H1 (cell line): ENCODE measurements at regions not wholly inside any gene's neighbourhood (a gene's known extent, or its start where the extent isn't known, plus 50 kb on each side); places are given as distances from the start of the nearest gene placed in this dataset.

Source experiments
- ATF2 ChIP-seq: IDR thresholded peaks from 2 replicates; pipeline ENCODE4 v1.6.1; 2012; ENCODE audit warnings: low read length, inconsistent platforms
- ATF3 ChIP-seq: IDR thresholded peaks from 2 replicates; pipeline ENCODE4 v1.6.1; 2011; ENCODE audit warnings: low read depth, mild to moderate bottlenecking, low read length; ENCODE audit not compliant: insufficient read depth
- CHD7 ChIP-seq: fragments of 300-600 bp; sonication (generic); IDR thresholded peaks from 2 replicates; pipeline ENCODE4 v1.7.1; 2012; ENCODE audit warnings: low read length, moderate library complexity, mild to moderate bottlenecking, inconsistent platforms; ENCODE audit not compliant: insufficient replicate concordance
- JUN ChIP-seq: IDR thresholded peaks from 2 replicates; pipeline ENCODE4 v1.6.1; 2011; ENCODE audit warnings: low read depth, mild to moderate bottlenecking, improper control_type of control experiment, low read length
- MAX ChIP-seq: IDR thresholded peaks from 2 replicates; pipeline ENCODE4 v1.6.1; 2012; ENCODE audit warnings: inconsistent platforms
- SIRT6 ChIP-seq: IDR thresholded peaks from one replicate; pipeline ENCODE4 v1.7.1; 2012; ENCODE audit warnings: low read length, inconsistent platforms
- SP4 ChIP-seq: IDR thresholded peaks from 2 replicates; pipeline ENCODE4 v1.6.1; 2012; ENCODE audit warnings: low read length, inconsistent platforms
- TBP ChIP-seq: IDR thresholded peaks from 2 replicates; pipeline ENCODE4 v1.6.1; 2011; ENCODE audit warnings: low read depth, low read length, improper control_type of control experiment

- TF ChIP-seq CHD7 (no peak), ATF3 (no peak), MAX (no peak), SP4 (no peak), ATF2 (no peak), TBP (no peak), SIRT6 (no peak), JUN (no peak)
These were observed 147.8 kb upstream of the KDM5D start (continued) for GRCh38 chrY:19892076-19892964.
